GM23248 (cell line): ENCODE measurements at regions not wholly inside any gene's neighbourhood (a gene's known extent, or its start where the extent isn't known, plus 50 kb on each side); places are given as distances from the start of the nearest gene placed in this dataset.

Experiments
- DNase-seq: peaks from one replicate; pipeline ENCODE4 v3.0.0-alpha.2; 2015
- H2AFZ ChIP-seq: fragments of 200-600 bp; sonication (generic); 2 replicates; pipeline ENCODE4 v1.6.1; 2016; ENCODE audit warnings: antibody characterized with exemption
- H3F3A ChIP-seq: fragments of 200-600 bp; sonication (generic); 2 replicates; pipeline ENCODE4 v1.6.1; 2016; ENCODE audit warnings: mild to moderate bottlenecking, antibody characterized with exemption, mixed run types; ENCODE audit not compliant: insufficient read depth
- H3K27ac ChIP-seq: fragments of 200-600 bp; sonication (generic); 2 replicates; pipeline ENCODE4 v1.5.1; 2016; ENCODE audit warnings: mild to moderate bottlenecking
- H3K27me3 ChIP-seq: fragments of 200-600 bp; sonication (generic); replicated peaks from 2 replicates; pipeline ENCODE4 v1.6.1; 2016; ENCODE audit warnings: mild to moderate bottlenecking; ENCODE audit not compliant: insufficient read depth
- H3K36me3 ChIP-seq: fragments of 200-600 bp; sonication (generic); 2 replicates; pipeline ENCODE4 v1.6.1; 2016; ENCODE audit warnings: low read depth, mild to moderate bottlenecking
- H3K4me1 ChIP-seq: fragments of 200-600 bp; sonication (generic); 2 replicates; pipeline ENCODE4 v1.6.1; 2016; ENCODE audit warnings: mild to moderate bottlenecking; ENCODE audit not compliant: insufficient read depth
- H3K4me2 ChIP-seq: fragments of 200-600 bp; sonication (generic); one replicate; pipeline ENCODE4 v1.6.1; 2016; ENCODE audit warnings: mild to moderate bottlenecking; ENCODE audit not compliant: unreplicated experiment
- H3K4me3 ChIP-seq: fragments of 200-600 bp; sonication (generic); 2 replicates; pipeline ENCODE4 v1.5.1; 2016; ENCODE audit warnings: mild to moderate bottlenecking
- H3K79me2 ChIP-seq: fragments of 200-600 bp; sonication (generic); 2 replicates; pipeline ENCODE4 v1.6.1; 2016; ENCODE audit warnings: mild to moderate bottlenecking; ENCODE audit not compliant: insufficient read depth
- H3K9ac ChIP-seq: fragments of 200-600 bp; sonication (generic); 2 replicates; pipeline ENCODE4 v1.6.1; 2016; ENCODE audit warnings: mild to moderate bottlenecking
- H3K9me2 ChIP-seq: fragments of 200-600 bp; sonication (generic); 2 replicates; pipeline ENCODE4 v1.6.1; 2016; ENCODE audit warnings: mixed run types, mild to moderate bottlenecking, moderate library complexity; ENCODE audit not compliant: insufficient read depth
- H3K9me3 ChIP-seq: fragments of 200-600 bp; sonication (generic); one replicate; pipeline ENCODE4 v1.6.1; 2017; ENCODE audit warnings: low read depth
- H4K20me1 ChIP-seq: fragments of 200-600 bp; sonication (generic); 2 replicates; pipeline ENCODE4 v1.6.0; 2016; ENCODE audit not compliant: insufficient read depth
- EZH2 ChIP-seq: fragments of 200-600 bp; sonication (generic); IDR thresholded peaks from 2 replicates; pipeline ENCODE4 v1.6.1; 2018; ENCODE audit warnings: antibody characterized with exemption, mild to moderate bottlenecking; ENCODE audit not compliant: insufficient read depth, poor library complexity, severe bottlenecking
- EZH2phosphoT487 ChIP-seq: fragments of 200-600 bp; sonication (generic); IDR thresholded peaks from 2 replicates; pipeline ENCODE4 v1.6.1; 2018; ENCODE audit warnings: antibody characterized with exemption, moderate library complexity, mild to moderate bottlenecking, low read depth; ENCODE audit not compliant: insufficient read depth
- WGBS, 2 experiments: methylation state at CpG; one replicate each; pipeline ENCODE4 v1.1.6; 2015 to 2017; ENCODE audit warnings: low lambda C conversion rate in 2 of 2, low coverage in 1 of 2; ENCODE audit errors: missing lambda C conversion rate in 2 of 2; 5-methylcytosine and 5-hydroxymethylcytosine counted together
- in situ Hi-C: fragments of 300-500 bp; cut with MboI; formaldehyde crosslinking; loops from 2 replicates; pipeline ENCODE4 v1.15.0; 2020

DNA sequence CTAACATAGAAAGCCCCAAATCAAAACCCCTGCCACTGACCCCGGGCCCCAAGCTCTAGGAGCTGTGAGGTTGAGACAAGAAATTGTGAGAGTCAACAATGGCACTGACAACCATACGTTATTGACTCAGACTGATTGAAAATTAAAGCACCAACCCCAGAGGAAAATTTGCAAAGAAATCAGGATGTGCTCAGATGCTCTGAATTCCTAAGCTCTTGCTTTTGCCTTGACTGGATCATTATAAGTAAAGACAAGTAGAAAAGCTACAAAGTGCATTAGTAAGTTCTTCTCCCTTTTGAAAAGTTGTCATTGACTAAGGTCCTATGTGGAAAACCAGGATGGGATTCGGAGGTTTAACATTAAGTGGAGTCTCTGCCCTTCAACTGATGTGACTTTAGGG lies 130.2 kb downstream of the SAMD9 start:
- Histone ChIP-seq H3K4me3 (no peak overlapping the region), H3K9me3 (no peaks in the 10 kb centered on the region), H3F3A (peaks cover 22% of the 10 kb centered on the region), H2AFZ (0 out of 2 replicates have a peak overlapping the region, but pooled peaks have one; percentile 6), H3K4me2 (peak overlapping the region; percentile 43), H3K4me1 (peaks cover 34% of the 10 kb centered on the region), H3K9ac (no peak overlapping the region), H3K9me2 (no peaks in the 10 kb centered on the region), H3K36me3 (no peaks in the 10 kb centered on the region), H3K27me3 (no peaks in the 10 kb centered on the region), H3K27ac (peak overlapping the region; percentile 23), H3K79me2 (no peaks in the 10 kb centered on the region), H4K20me1 (no peaks in the 10 kb centered on the region)
- TF ChIP-seq EZH2phosphoT487 (no peak), EZH2 (no peak)
- in situ Hi-C loops, result no loop called here
- whole genome bisulfite sequencing, 2 experiments, result 79 to 88% methylated on average over 3 of the region's 3 CpGs
- DNase-seq, result peak; percentile 29

DNA sequence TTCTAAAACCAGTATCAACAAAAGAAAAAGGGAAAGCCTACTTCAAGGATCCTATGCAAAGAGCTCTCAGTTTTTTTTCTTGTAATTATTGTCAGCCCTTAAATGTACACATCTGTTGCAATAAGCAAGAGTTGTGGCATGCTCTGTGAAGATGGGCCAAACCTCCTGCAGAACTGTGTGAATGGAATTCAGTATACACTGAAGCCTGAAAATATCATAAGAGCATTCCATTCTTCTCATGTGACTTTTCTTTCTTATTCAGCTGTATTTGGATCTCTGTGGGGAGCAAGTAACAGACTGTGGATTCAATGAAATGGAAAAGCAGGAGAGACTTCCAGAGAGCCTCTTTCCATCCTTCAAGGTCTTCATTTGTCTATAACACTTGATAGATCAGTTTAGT lies 130.7 kb downstream of the SAMD9 start:
- H3F3A ChIP-seq, result peaks cover 22% of the 10 kb centered on the region
- H2AFZ ChIP-seq, result 0 out of 2 replicates have a peak overlapping the region, but pooled peaks have one; percentile 6
- H3K9me3 ChIP-seq, result no peaks in the 10 kb centered on the region
- no peaks in the 10 kb centered on the region for H3K27me3 ChIP-seq
- H3K4me3 ChIP-seq, result no peak overlapping the region
- no peak overlapping the region for H3K9ac ChIP-seq
- no peaks in the 10 kb centered on the region for H4K20me1 ChIP-seq
- H3K4me2 ChIP-seq, result peak overlapping the region; percentile 43
- no peaks in the 10 kb centered on the region for H3K9me2 ChIP-seq
- no peaks in the 10 kb centered on the region for H3K36me3 ChIP-seq
- peak overlapping the region; percentile 23 for H3K27ac ChIP-seq
- in situ Hi-C loops, result no loop called here
- DNase-seq, result peak; percentile 52
- H3K79me2 ChIP-seq, result no peaks in the 10 kb centered on the region
- no peak for TF ChIP-seq EZH2
- no peak for TF ChIP-seq EZH2phosphoT487
- peaks cover 34% of the 10 kb centered on the region for H3K4me1 ChIP-seq

DNA sequence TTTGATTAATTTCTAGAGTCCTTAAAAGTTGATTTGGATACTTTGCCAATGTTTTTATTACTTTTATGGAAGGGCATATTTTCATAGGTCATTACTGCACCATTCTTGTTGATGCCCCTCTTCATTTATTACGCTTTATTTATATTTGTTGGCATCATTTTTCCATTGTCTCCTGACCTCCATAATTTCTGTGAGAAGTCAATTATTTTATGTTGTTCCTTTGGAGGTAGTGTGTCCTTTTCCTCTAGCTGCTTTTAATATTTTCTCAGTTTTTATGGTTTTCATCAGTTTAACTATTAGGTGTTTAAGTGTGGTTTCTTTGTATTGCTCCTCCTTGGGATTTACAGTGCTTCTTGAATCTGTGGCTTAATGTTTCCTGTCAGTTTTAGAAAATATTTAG lies 134.9 kb downstream of the SAMD9 start:
- Histone ChIP-seq H3F3A (peaks cover 16% of the 10 kb centered on the region), H3K4me1 (peaks cover 17% of the 10 kb centered on the region), H3K79me2 (no peaks in the 10 kb centered on the region), H3K9me3 (no peaks in the 10 kb centered on the region), H4K20me1 (no peaks in the 10 kb centered on the region), H2AFZ (no peak overlapping the region), H3K4me3 (no peak overlapping the region), H3K9ac (no peak overlapping the region), H3K9me2 (no peaks in the 10 kb centered on the region), H3K36me3 (no peaks in the 10 kb centered on the region), H3K4me2 (no peak overlapping the region), H3K27ac (no peak overlapping the region), H3K27me3 (no peaks in the 10 kb centered on the region)
- TF ChIP-seq EZH2phosphoT487 (no peak), EZH2 (no peak)
- WGBS, 2 experiments, result 89 to 96% methylated on average over 1 of the region's 1 CpG
- in situ Hi-C loops, result no loop called here
- no peak for DNase-seq

DNA sequence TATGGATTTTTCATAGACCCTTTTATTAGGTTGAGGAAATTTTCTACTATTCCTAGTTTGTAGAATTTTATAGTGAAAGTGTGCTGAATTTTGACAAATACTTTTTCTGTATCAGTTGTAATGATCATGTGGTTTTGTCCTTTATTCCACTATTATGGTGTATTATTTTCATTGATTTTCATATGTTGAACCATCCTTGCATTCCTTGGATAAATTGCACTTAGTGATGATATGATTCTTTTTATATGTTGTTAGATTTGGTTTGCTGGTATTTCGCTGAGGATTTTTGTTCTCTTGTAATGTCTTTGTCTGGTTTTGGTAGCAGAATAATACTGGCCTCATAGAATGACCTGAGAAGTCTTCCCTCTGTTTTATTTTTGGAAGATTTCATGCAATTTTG lies 140.6 kb upstream of the CDK6 start:
- in situ Hi-C loops, result no loop called here
- peaks cover 6% of the 10 kb centered on the region; the same call in 1 of the 2 replicates for H3F3A ChIP-seq
- no peak overlapping the region for H3K4me3 ChIP-seq
- H3K4me1 ChIP-seq, result peaks cover 20% of the 10 kb centered on the region
- WGBS, 2 experiments, result 13 to 48% methylated on average over 1 of the region's 1 CpG
- no peaks in the 10 kb centered on the region for H3K79me2 ChIP-seq
- H3K27me3 ChIP-seq, result no peaks in the 10 kb centered on the region
- no peak overlapping the region for H3K27ac ChIP-seq
- H3K9me2 ChIP-seq, result no peaks in the 10 kb centered on the region
- H3K36me3 ChIP-seq, result no peaks in the 10 kb centered on the region
- H2AFZ ChIP-seq, result no peak overlapping the region
- no peaks in the 10 kb centered on the region for H4K20me1 ChIP-seq
- DNase-seq, result peak; percentile 36
- no peak overlapping the region for H3K4me2 ChIP-seq
- peaks cover 7% of the 10 kb centered on the region for H3K9me3 ChIP-seq
- no peak overlapping the region for H3K9ac ChIP-seq
- TF ChIP-seq EZH2phosphoT487 (no peak), EZH2 (no peak)

DNA sequence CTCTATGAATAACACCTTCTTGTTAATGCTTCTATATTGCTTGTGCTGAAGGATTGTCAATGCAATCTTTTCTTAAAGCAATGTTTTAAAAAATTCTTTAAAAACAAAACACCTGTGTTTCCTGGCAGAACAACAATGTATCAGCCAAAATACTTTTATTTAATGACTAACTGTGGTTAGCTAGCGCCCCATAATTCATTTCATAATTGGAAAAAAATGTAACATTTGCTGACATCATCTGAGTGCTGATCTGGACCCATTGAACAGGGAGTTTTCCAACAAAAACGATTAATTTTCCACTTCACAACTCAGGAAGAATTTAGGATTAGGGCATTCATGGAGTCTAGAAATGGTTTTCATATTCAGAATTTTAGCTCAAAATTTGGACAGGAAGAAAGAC lies 137.6 kb upstream of the CDK6 start:
- Histone ChIP-seq H3K27me3 (no peaks in the 10 kb centered on the region), H3K9ac (no peak overlapping the region), H3F3A (peaks cover 6% of the 10 kb centered on the region; the same call in 1 of the 2 replicates), H3K4me1 (peaks cover 20% of the 10 kb centered on the region), H3K9me3 (peaks cover 7% of the 10 kb centered on the region), H3K4me3 (no peak overlapping the region), H3K27ac (no peak overlapping the region), H3K9me2 (no peaks in the 10 kb centered on the region), H3K36me3 (no peaks in the 10 kb centered on the region), H2AFZ (no peak overlapping the region), H3K79me2 (no peaks in the 10 kb centered on the region), H3K4me2 (peak overlapping the region; percentile 8), H4K20me1 (no peaks in the 10 kb centered on the region)
- TF ChIP-seq EZH2, result no peak
- TF ChIP-seq EZH2phosphoT487, result 0 out of 2 replicates have a peak, but pooled peaks have one; percentile 57
- in situ Hi-C loops, result no loop called here
- WGBS, 2 experiments, result 0 to 4% methylated on average over 2 of the region's 2 CpGs
- DNase-seq, result peak; percentile 42
